Gastroesophageal sphincter (tissue), 3 donors: ENCODE measurements at regions not wholly inside any gene's neighbourhood (a gene's known extent, or its start where the extent isn't known, plus 50 kb on each side); places are given as distances from the start of the nearest gene placed in this dataset.

ENCODE experiments used
- EP300 ChIP-seq: sonication (generic); formaldehyde crosslinking; IDR thresholded peaks from one replicate; pipeline ENCODE4 v1.6.1; 2017; ENCODE audit warnings: antibody characterized with exemption, mild to moderate bottlenecking
- POLR2A ChIP-seq, 2 donors: fragments of 450-650 bp; IDR thresholded peaks; one replicate each; pipeline ENCODE4 v1.6.1; 2017; ENCODE audit warnings: antibody characterized with exemption in 2 of 2, mild to moderate bottlenecking in 2 of 2, moderate library complexity in 1 of 2
- POLR2AphosphoS5 ChIP-seq: sonication (generic); formaldehyde crosslinking; IDR thresholded peaks from one replicate; pipeline ENCODE4 v1.6.1; 2017; ENCODE audit warnings: antibody characterized with exemption
- TF ChIP-seq, protein P1 (sequence below), 4 experiments: fragments of 200-600 bp in 2 of 4; fragments of 450-650 bp in 2 of 4; sonication (generic) in 1 of 4; IDR thresholded peaks; one replicate each; pipeline ENCODE4 v1.5.1; 2017 to 2019; ENCODE audit warnings: antibody characterized with exemption in 4 of 4, mild to moderate bottlenecking in 2 of 4, moderate library complexity in 2 of 4

GRCh38 chr2:150091846-150092245, 395.6 kb downstream of the RND3 start:
- TF ChIP-seq, protein P1, sequence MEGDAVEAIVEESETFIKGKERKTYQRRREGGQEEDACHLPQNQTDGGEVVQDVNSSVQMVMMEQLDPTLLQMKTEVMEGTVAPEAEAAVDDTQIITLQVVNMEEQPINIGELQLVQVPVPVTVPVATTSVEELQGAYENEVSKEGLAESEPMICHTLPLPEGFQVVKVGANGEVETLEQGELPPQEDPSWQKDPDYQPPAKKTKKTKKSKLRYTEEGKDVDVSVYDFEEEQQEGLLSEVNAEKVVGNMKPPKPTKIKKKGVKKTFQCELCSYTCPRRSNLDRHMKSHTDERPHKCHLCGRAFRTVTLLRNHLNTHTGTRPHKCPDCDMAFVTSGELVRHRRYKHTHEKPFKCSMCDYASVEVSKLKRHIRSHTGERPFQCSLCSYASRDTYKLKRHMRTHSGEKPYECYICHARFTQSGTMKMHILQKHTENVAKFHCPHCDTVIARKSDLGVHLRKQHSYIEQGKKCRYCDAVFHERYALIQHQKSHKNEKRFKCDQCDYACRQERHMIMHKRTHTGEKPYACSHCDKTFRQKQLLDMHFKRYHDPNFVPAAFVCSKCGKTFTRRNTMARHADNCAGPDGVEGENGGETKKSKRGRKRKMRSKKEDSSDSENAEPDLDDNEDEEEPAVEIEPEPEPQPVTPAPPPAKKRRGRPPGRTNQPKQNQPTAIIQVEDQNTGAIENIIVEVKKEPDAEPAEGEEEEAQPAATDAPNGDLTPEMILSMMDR (IDR thresholded peaks at IDR 0.05) = no peak
- TF ChIP-seq POLR2A (IDR thresholded peaks at IDR 0.05) (no peak), EP300 (no peak), POLR2AphosphoS5 (no peak)
